ENCODE measurements at regions not wholly inside any gene's neighbourhood (a gene's known extent, or its start where the extent isn't known, plus 50 kb on each side); places are given as distances from the start of the nearest gene placed in this dataset.

GRCh38 chr5:60271517-60271916 lies 378.0 kb upstream of the PDE4D start:
- intact Hi-C loops (cut with DNase I; ENCODE audit: low total_unique reads), result no loop called here
- no peak for DNase-seq
- no peak for TF ChIP-seq CTCF (IDR thresholded peaks at IDR 0.05)
- H3K27me3 ChIP-seq, result no peaks in the 10 kb centered on the region
- H3K4me3 ChIP-seq, result no peak overlapping the region
- no peaks in the 10 kb centered on the region for H3K36me3 ChIP-seq
- H3K27ac ChIP-seq, result peak overlapping the region; percentile 76 to 82
- peaks cover 0 to 83% (median 10%) of the 10 kb centered on the region in 4 donors for H3K4me1 ChIP-seq
- no peaks in the 10 kb centered on the region for H3K9me3 ChIP-seq

GRCh38 chr5:60267907-60268306 lies 374.4 kb upstream of the PDE4D start:
- Histone ChIP-seq H3K27ac (peak overlapping the region; percentile 17 to 36), H3K4me3 (no peak overlapping the region), H3K4me1 (peaks cover 0 to 68% (median 3%) of the 10 kb centered on the region in 4 donors), H3K9me3 (no peaks in the 10 kb centered on the region), H3K36me3 (no peaks in the 10 kb centered on the region), H3K27me3 (no peaks in the 10 kb centered on the region)
- intact Hi-C loops (cut with DNase I; ENCODE audit: low total_unique reads), result no loop called here
- no peak for TF ChIP-seq CTCF (IDR thresholded peaks at IDR 0.05)
- DNase-seq, result no peak

GRCh38 chr5:60263346-60263745 lies 369.8 kb upstream of the PDE4D start:
- no peak overlapping the region for H3K27ac ChIP-seq
- no peaks in the 10 kb centered on the region for H3K36me3 ChIP-seq
- H3K27me3 ChIP-seq, result no peaks in the 10 kb centered on the region
- no peak for DNase-seq
- no peak overlapping the region for H3K4me3 ChIP-seq
- peaks cover 0 to 57% (median 2%) of the 10 kb centered on the region in 4 donors for H3K4me1 ChIP-seq
- no peaks in the 10 kb centered on the region for H3K9me3 ChIP-seq
- intact Hi-C loops (cut with DNase I; ENCODE audit: low total_unique reads), result no loop called here
- no peak for TF ChIP-seq CTCF (IDR thresholded peaks at IDR 0.05)

GRCh38 chr5:60262576-60263295 lies 369.2 kb upstream of the PDE4D start:
- TF ChIP-seq CTCF (IDR thresholded peaks at IDR 0.05), result no peak
- intact Hi-C loops (cut with DNase I; ENCODE audit: low total_unique reads), result no loop called here
- H3K27me3 ChIP-seq, result no peaks in the 10 kb centered on the region
- no peaks in the 10 kb centered on the region for H3K36me3 ChIP-seq
- no peak for DNase-seq
- no peak overlapping the region for H3K4me3 ChIP-seq
- no peaks in the 10 kb centered on the region for H3K9me3 ChIP-seq
- H3K27ac ChIP-seq, result no peak overlapping the region
- peaks cover 0 to 57% (median 5%) of the 10 kb centered on the region in 4 donors for H3K4me1 ChIP-seq

- Histone ChIP-seq H3K9me3 (no peaks in the 10 kb centered on the region), H3K4me1 (peaks cover 0 to 55% (median 6%) of the 10 kb centered on the region in 4 donors), H3K27ac (no peak overlapping the region), H3K27me3 (no peaks in the 10 kb centered on the region), H3K4me3 (no peak overlapping the region), H3K36me3 (no peaks in the 10 kb centered on the region)
- intact Hi-C loops (cut with DNase I; ENCODE audit: low total_unique reads), result no loop called here
- TF ChIP-seq CTCF (IDR thresholded peaks at IDR 0.05), result no peak
- DNase-seq, result no peak
Measured at GRCh38 chr5:60261732-60262131, 368.2 kb upstream of the PDE4D start.
